OCI-LY7 (cell line): ENCODE measurements at regions not wholly inside any gene's neighbourhood (a gene's known extent, or its start where the extent isn't known, plus 50 kb on each side); places are given as distances from the start of the nearest gene placed in this dataset.

Source experiments
- BruUV-seq: library from RNA; stranded (reverse); fragments of 400-500 nt; replicated peaks from 2 replicates; lab custom pipeline; 2021; lab: Mats Ljungman, UMichigan
- CTCF ChIA-PET: fragments of 300-600 bp; sonication (Branson Sonifier 250); formaldehyde crosslinking; loops from one replicate; lab custom pipeline; 2022; ENCODE audit warnings: antibody characterized with exemption; ENCODE audit not compliant: unreplicated experiment; lab: Charles Lee
- POLR2A ChIA-PET: fragments of 300-600 bp; sonication (Branson Sonifier 250); formaldehyde crosslinking; loops from one replicate; lab custom pipeline; 2022; ENCODE audit warnings: antibody characterized with exemption; lab: Charles Lee
- DNase-seq: peaks from one replicate; pipeline ENCODE4 v3.0.0-alpha.2; 2015; ENCODE audit warnings: low spot score
- H2AFZ ChIP-seq: fragments of 200-600 bp; sonication (generic), shearing (Covaris generic); 2 replicates; pipeline ENCODE4 v1.6.1; 2014; ENCODE audit warnings: mild to moderate bottlenecking, antibody characterized with exemption, low read length, moderate library complexity
- H3K27ac ChIP-seq: fragments of 200-600 bp; sonication (generic); 2 replicates; pipeline ENCODE4 v1.5.1; 2014; ENCODE audit warnings: mixed run types, low read depth, mild to moderate bottlenecking, moderate library complexity, low read length, inconsistent platforms; ENCODE audit not compliant: poor library complexity, severe bottlenecking
- H3K36me3 ChIP-seq: fragments of 200-600 bp; sonication (generic); 2 replicates; pipeline ENCODE4 v1.6.1; 2014; ENCODE audit warnings: mild to moderate bottlenecking, antibody characterized with exemption, low read length, moderate library complexity, mixed read lengths; ENCODE audit not compliant: insufficient read depth
- H3K4me1 ChIP-seq: fragments of 200-600 bp; sonication (generic); 2 replicates; pipeline ENCODE4 v1.5.1; 2014; ENCODE audit warnings: mild to moderate bottlenecking, low read length; ENCODE audit not compliant: insufficient read depth, poor library complexity, severe bottlenecking
- H3K4me2 ChIP-seq: fragments of 200-600 bp; sonication (generic); 2 replicates; pipeline ENCODE4 v1.6.1; 2014; ENCODE audit warnings: mild to moderate bottlenecking, low read length
- H3K4me3 ChIP-seq: fragments of 200-600 bp; sonication (generic); 2 replicates; pipeline ENCODE4 v1.5.1; 2014; ENCODE audit warnings: mild to moderate bottlenecking, low read depth, low read length; ENCODE audit not compliant: poor library complexity, severe bottlenecking
- H3K79me2 ChIP-seq: fragments of 200-600 bp; sonication (generic); 2 replicates; pipeline ENCODE4 v1.6.1; 2016; ENCODE audit warnings: low read depth, mild to moderate bottlenecking, low read length, moderate library complexity, mixed read lengths; ENCODE audit not compliant: insufficient read depth
- H3K9me2 ChIP-seq: fragments of 200-600 bp; sonication (generic); 2 replicates; pipeline ENCODE4 v1.6.1; 2016; ENCODE audit warnings: mild to moderate bottlenecking, low read length, mixed read lengths; ENCODE audit not compliant: insufficient read depth
- H3K9me3 ChIP-seq: fragments of 200-600 bp; sonication (generic); 2 replicates; pipeline ENCODE4 v1.6.1; 2014; ENCODE audit warnings: mild to moderate bottlenecking, mixed run types, low read length, mixed read lengths
- H4K20me1 ChIP-seq: fragments of 200-600 bp; sonication (generic); 2 replicates; pipeline ENCODE4 v1.6.1; 2014; ENCODE audit warnings: mild to moderate bottlenecking, antibody characterized with exemption, low read length, moderate library complexity, mixed read lengths; ENCODE audit not compliant: insufficient read depth
- CTCF ChIP-seq: fragments of 200-600 bp; sonication (generic); conservative IDR thresholded peaks from 2 replicates; pipeline ENCODE4 v1.5.1; 2014; ENCODE audit warnings: mild to moderate bottlenecking, antibody characterized with exemption, low read length, moderate library complexity, mixed read lengths
- EZH2phosphoT487 ChIP-seq: fragments of 200-600 bp; sonication (generic); IDR thresholded peaks from 2 replicates; pipeline ENCODE4 v1.6.1; 2018; ENCODE audit warnings: low read depth, borderline replicate concordance, mild to moderate bottlenecking, mixed run types, antibody characterized with exemption, low read length, moderate library complexity, mixed read lengths
- intact Hi-C: fragments of 100-400 bp; cut with micrococcal nuclease; formaldehyde crosslinking; loops from one replicate; pipeline ENCODE4 v1.10.0; 2022; ENCODE audit not compliant: unreplicated experiment

- H3K36me3 ChIP-seq = no peaks in the 10 kb centered on the region
- TF ChIP-seq EZH2phosphoT487 (no peak), CTCF (no peak)
- intact Hi-C loops = no loop called here
- no peaks in the 10 kb centered on the region for H3K9me3 ChIP-seq
- H2AFZ ChIP-seq = no peak overlapping the region
- H3K27ac ChIP-seq = no peak overlapping the region
- H3K4me2 ChIP-seq = no peak overlapping the region
- DNase-seq = no peak
- ChIA-PET POLR2A (no interaction called here), CTCF (no interaction called here)
- H4K20me1 ChIP-seq = no peaks in the 10 kb centered on the region
- H3K79me2 ChIP-seq = no peaks in the 10 kb centered on the region
- H3K4me1 ChIP-seq = no peaks in the 10 kb centered on the region
- BruUV-seq = no TSS peak
- H3K9me2 ChIP-seq = no peaks in the 10 kb centered on the region
- H3K4me3 ChIP-seq = no peak overlapping the region
Measured at GRCh38 chr17:79515646-79516571, 94.9 kb downstream of the RBFOX3 start.

DNA sequence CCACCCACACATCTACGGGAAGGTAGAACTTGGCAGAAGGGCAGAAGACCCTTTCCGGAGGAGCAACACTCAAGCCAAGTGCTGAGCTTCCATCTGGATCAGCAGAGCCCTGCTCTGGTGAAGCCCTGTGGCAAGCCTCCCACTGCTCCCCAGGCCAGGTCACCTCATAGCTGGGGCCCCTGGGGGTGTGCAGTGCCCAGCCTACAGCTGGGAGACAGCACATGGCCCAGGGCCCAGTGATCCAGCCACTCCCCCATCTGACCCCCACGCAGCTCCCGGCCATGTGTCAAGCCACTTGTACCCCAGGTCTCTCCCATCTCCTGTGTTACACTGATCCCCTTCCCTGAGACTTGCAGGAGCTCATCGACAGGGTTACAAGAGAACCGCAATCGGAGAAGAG, 95.7 kb downstream of the RBFOX3 start:
- DNase-seq = no peak
- no peak overlapping the region for H3K4me2 ChIP-seq
- H3K9me3 ChIP-seq = no peaks in the 10 kb centered on the region
- no peak overlapping the region for H3K27ac ChIP-seq
- H2AFZ ChIP-seq = no peak overlapping the region
- TF ChIP-seq CTCF (no peak), EZH2phosphoT487 (no peak)
- H3K4me3 ChIP-seq = no peak overlapping the region
- intact Hi-C loops = no loop called here
- H3K36me3 ChIP-seq = no peaks in the 10 kb centered on the region
- ChIA-PET POLR2A (no interaction called here), CTCF (no interaction called here)
- H4K20me1 ChIP-seq = no peaks in the 10 kb centered on the region
- H3K9me2 ChIP-seq = no peaks in the 10 kb centered on the region
- no peaks in the 10 kb centered on the region for H3K79me2 ChIP-seq
- no peaks in the 10 kb centered on the region for H3K4me1 ChIP-seq
- no TSS peak for BruUV-seq

- no peaks in the 10 kb centered on the region for H3K4me1 ChIP-seq
- H3K9me2 ChIP-seq = no peaks in the 10 kb centered on the region
- H3K79me2 ChIP-seq = no peaks in the 10 kb centered on the region
- H3K36me3 ChIP-seq = no peaks in the 10 kb centered on the region
- no TSS peak for BruUV-seq
- DNase-seq = peak; percentile 26
- intact Hi-C loops = no loop called here
- no peak overlapping the region for H3K4me3 ChIP-seq
- no peak overlapping the region for H3K27ac ChIP-seq
- no peaks in the 10 kb centered on the region for H3K9me3 ChIP-seq
- TF ChIP-seq CTCF (no peak), EZH2phosphoT487 (no peak)
- ChIA-PET CTCF (no interaction called here), POLR2A (no interaction called here)
- no peaks in the 10 kb centered on the region for H4K20me1 ChIP-seq
- H2AFZ ChIP-seq = no peak overlapping the region
- no peak overlapping the region for H3K4me2 ChIP-seq
Measured at GRCh38 chr17:79513820-79514535, 96.9 kb downstream of the RBFOX3 start.
